Endodermal cell (in vitro differentiated cells): ENCODE measurements at regions not wholly inside any gene's neighbourhood (a gene's known extent, or its start where the extent isn't known, plus 50 kb on each side); places are given as distances from the start of the nearest gene placed in this dataset.

Experiments used
- DNase-seq: peaks from one replicate; pipeline ENCODE4 v3.0.0-alpha.2; 2017
- H3K27ac ChIP-seq: 2 replicates; pipeline ENCODE4 v1.5.1; 2013; ENCODE audit warnings: mild to moderate bottlenecking, low read depth, low read length, moderate library complexity
- H3K27me3 ChIP-seq: 2 replicates; pipeline ENCODE4 v1.6.1; 2013; ENCODE audit warnings: mild to moderate bottlenecking, low read length, moderate library complexity; ENCODE audit not compliant: insufficient read depth, control insufficient read depth, poor library complexity, severe bottlenecking
- H3K36me3 ChIP-seq: 2 replicates; pipeline ENCODE4 v1.7.0; 2013; ENCODE audit warnings: mild to moderate bottlenecking, low read length, moderate library complexity; ENCODE audit not compliant: control insufficient read depth, insufficient read depth
- H3K4me1 ChIP-seq: one replicate; pipeline ENCODE4 v1.7.0; 2013; ENCODE audit warnings: low read length; ENCODE audit not compliant: control insufficient read depth, insufficient read depth
- H3K4me3 ChIP-seq: 2 replicates; pipeline ENCODE4 v1.5.1; 2013; ENCODE audit warnings: mild to moderate bottlenecking, low read length, moderate library complexity
- H3K9ac ChIP-seq: 2 replicates; pipeline ENCODE4 v1.6.1; 2013; ENCODE audit warnings: mild to moderate bottlenecking, low read length, moderate library complexity; ENCODE audit not compliant: poor library complexity, severe bottlenecking; ENCODE audit errors: extremely low read depth
- H3K9me3 ChIP-seq: 2 replicates; pipeline ENCODE4 v1.6.1; 2013; ENCODE audit warnings: mild to moderate bottlenecking, low read length, moderate library complexity; ENCODE audit not compliant: control insufficient read depth
- H3K27ac Mint-ChIP-seq: 2 replicates; pipeline ENCODE4 v1.8.0; 2020; ENCODE audit warnings: mixed read lengths
- H3K27me3 Mint-ChIP-seq: 2 replicates; pipeline ENCODE4 v1.8.0; 2021; ENCODE audit warnings: mild to moderate bottlenecking, mixed read lengths; ENCODE audit not compliant: insufficient read depth
- H3K36me3 Mint-ChIP-seq: 2 replicates; pipeline ENCODE4 v1.8.0; 2020; ENCODE audit warnings: low read depth, mixed read lengths
- H3K4me1 Mint-ChIP-seq: 2 replicates; pipeline ENCODE4 v1.8.0; 2020; ENCODE audit warnings: mixed read lengths
- H3K4me3 Mint-ChIP-seq: 2 replicates; pipeline ENCODE4 v1.8.0; 2020; ENCODE audit warnings: mild to moderate bottlenecking, moderate library complexity, mixed read lengths
- H3K9me3 Mint-ChIP-seq: 2 replicates; pipeline ENCODE4 v1.8.0; 2020; ENCODE audit warnings: mild to moderate bottlenecking, mixed read lengths
- CTCF ChIP-seq: fragments of 200-600 bp; sonication (generic); conservative IDR thresholded peaks from 2 replicates; pipeline ENCODE4 v1.5.0; 2021; ENCODE audit warnings: antibody characterized with exemption, mild to moderate bottlenecking
- WGBS, 2 experiments: methylation state at CpG; one replicate each; pipeline versions ENCODE4 v1.1.5 to v1.1.7; 2013; ENCODE audit warnings: missing lambda C conversion rate in 2 of 2, mixed read lengths in 1 of 2; ENCODE audit not compliant: insufficient coverage in 1 of 2, insufficient read length in 1 of 2; 5-methylcytosine and 5-hydroxymethylcytosine counted together

GRCh38 chr5:28548856-28549255, 1510.5 kb upstream of the CDH9 start:
- no peak overlapping the region for H3K4me3 ChIP-seq
- H3K4me1 Mint-ChIP-seq = no peaks in the 10 kb centered on the region
- no peaks in the 10 kb centered on the region for H3K9me3 ChIP-seq
- 92 to 100% methylated on average over 1 of the region's 1 CpG for WGBS, 2 experiments
- H3K9ac ChIP-seq = no peak overlapping the region
- H3K4me3 Mint-ChIP-seq = no peak overlapping the region
- H3K27me3 Mint-ChIP-seq = no peaks in the 10 kb centered on the region
- H3K4me1 ChIP-seq = no peaks in the 10 kb centered on the region
- no peaks in the 10 kb centered on the region for H3K36me3 Mint-ChIP-seq
- H3K27ac Mint-ChIP-seq = no peak overlapping the region
- no peak overlapping the region for H3K27ac ChIP-seq
- no peak for DNase-seq
- H3K9me3 Mint-ChIP-seq = peaks cover 16% of the 10 kb centered on the region
- no peak for TF ChIP-seq CTCF
- H3K27me3 ChIP-seq = no peaks in the 10 kb centered on the region
- no peaks in the 10 kb centered on the region for H3K36me3 ChIP-seq

DNA sequence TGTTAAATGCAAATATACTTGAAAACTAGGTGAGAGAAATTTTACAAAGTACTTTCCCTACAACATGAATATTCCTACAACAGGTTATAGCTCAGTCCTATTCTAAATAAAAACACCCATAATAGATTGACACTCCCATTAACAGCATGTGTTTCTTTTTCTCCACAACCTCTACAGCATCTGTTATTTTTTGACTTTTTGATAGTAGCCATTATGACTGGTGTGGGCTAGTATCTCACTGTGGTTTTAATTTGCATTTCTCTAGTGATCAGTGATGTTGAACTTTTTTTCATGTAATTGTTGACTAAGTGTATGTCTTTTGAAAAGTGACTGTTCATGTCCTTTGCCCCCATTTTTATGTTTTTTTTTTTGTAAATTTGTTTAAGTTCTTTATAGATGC, 1506.1 kb upstream of the CDH9 start:
- Histone ChIP-seq H3K9ac (no peak overlapping the region), H3K9me3 (no peaks in the 10 kb centered on the region), H3K4me3 (no peak overlapping the region), H3K36me3 (no peaks in the 10 kb centered on the region), H3K4me1 (no peaks in the 10 kb centered on the region), H3K27me3 (no peaks in the 10 kb centered on the region), H3K27ac (no peak overlapping the region)
- no peaks in the 10 kb centered on the region for H3K4me1 Mint-ChIP-seq
- no peak overlapping the region for H3K4me3 Mint-ChIP-seq
- no peaks in the 10 kb centered on the region for H3K36me3 Mint-ChIP-seq
- no peaks in the 10 kb centered on the region for H3K27me3 Mint-ChIP-seq
- H3K27ac Mint-ChIP-seq = no peak overlapping the region
- TF ChIP-seq CTCF = no peak
- DNase-seq = no peak
- H3K9me3 Mint-ChIP-seq = no peaks in the 10 kb centered on the region

- Mint-ChIP-seq H3K4me3 (no peak overlapping the region), H3K36me3 (no peaks in the 10 kb centered on the region), H3K9me3 (no peaks in the 10 kb centered on the region), H3K27ac (no peak overlapping the region), H3K4me1 (no peaks in the 10 kb centered on the region), H3K27me3 (no peaks in the 10 kb centered on the region)
- no peak overlapping the region for H3K4me3 ChIP-seq
- no peaks in the 10 kb centered on the region for H3K27me3 ChIP-seq
- no peak for DNase-seq
- H3K4me1 ChIP-seq = no peaks in the 10 kb centered on the region
- no peak overlapping the region for H3K27ac ChIP-seq
- TF ChIP-seq CTCF = no peak
- no peak overlapping the region for H3K9ac ChIP-seq
- H3K9me3 ChIP-seq = no peaks in the 10 kb centered on the region
- H3K36me3 ChIP-seq = no peaks in the 10 kb centered on the region
These were observed 1505.2 kb upstream of the CDH9 start for GRCh38 chr5:28543473-28544098.
